Femur (tissue), 1 donor: ENCODE measurements at regions not wholly inside any gene's neighbourhood (a gene's known extent, or its start where the extent isn't known, plus 50 kb on each side); places are given as distances from the start of the nearest gene placed in this dataset.
A peak's percentile ranks its signal among the peaks of the same experiment; 100 is the strongest.

Experiments used
- DNase-seq: peaks from one replicate; pipeline ENCODE4 v3.0.0-alpha.2; 2017

GRCh38 chr1:14470802-14471201 lies 127.7 kb upstream of the KAZN start:
- DNase-seq, result no peak

GRCh38 chr1:14474856-14475255 lies 123.6 kb upstream of the KAZN start:
- DNase-seq, result no peak

- no peak for DNase-seq
Measured at GRCh38 chr1:14476170-14476955, 122.1 kb upstream of the KAZN start.

GRCh38 chr1:14478120-14478519 lies 120.4 kb upstream of the KAZN start:
- DNase-seq, result no peak

GRCh38 chr1:14479865-14480264 lies 118.6 kb upstream of the KAZN start:
- DNase-seq, result no peak

GRCh38 chr1:14482784-14483450 lies 115.6 kb upstream of the KAZN start:
- peak; percentile 59 for DNase-seq

GRCh38 chr1:14485285-14485684 lies 113.2 kb upstream of the KAZN start:
- DNase-seq, result no peak

GRCh38 chr1:14486401-14487201 lies 111.9 kb upstream of the KAZN start:
- peak; percentile 75 for DNase-seq

GRCh38 chr1:14487671-14488070 lies 110.8 kb upstream of the KAZN start:
- no peak for DNase-seq

GRCh38 chr1:14494911-14495310 lies 103.6 kb upstream of the KAZN start:
- DNase-seq, result no peak

GRCh38 chr1:14495381-14495780 lies 103.1 kb upstream of the KAZN start:
- DNase-seq, result no peak

GRCh38 chr1:14495996-14496395 lies 102.5 kb upstream of the KAZN start:
- no peak for DNase-seq

GRCh38 chr1:14498839-14499238 lies 99.6 kb upstream of the KAZN start:
- DNase-seq, result no peak

GRCh38 chr1:14499312-14500040 lies 99.0 kb upstream of the KAZN start:
- DNase-seq, result no peak

GRCh38 chr1:14500041-14500440 lies 98.4 kb upstream of the KAZN start:
- DNase-seq, result no peak

- no peak for DNase-seq
Measured at GRCh38 chr1:14500912-14501311, 97.6 kb upstream of the KAZN start.

- no peak for DNase-seq
Measured at GRCh38 chr1:14504517-14504916, 94.0 kb upstream of the KAZN start.

- DNase-seq, result no peak
Measured at GRCh38 chr1:14506471-14507255, 91.8 kb upstream of the KAZN start.

GRCh38 chr1:14507262-14507661 lies 91.2 kb upstream of the KAZN start:
- peak; percentile 53 for DNase-seq

GRCh38 chr1:14508613-14509012 lies 89.9 kb upstream of the KAZN start:
- DNase-seq, result no peak

- no peak for DNase-seq
Measured at GRCh38 chr1:14511166-14511680, 87.3 kb upstream of the KAZN start.
